CD4-positive, alpha-beta T cell treated with Interleukin-10 for 1 hour (primary cell): ENCODE measurements at regions not wholly inside any gene's neighbourhood (a gene's known extent, or its start where the extent isn't known, plus 50 kb on each side); places are given as distances from the start of the nearest gene placed in this dataset.

Experiments used
- DNase-seq: peaks from one replicate; pipeline ENCODE4 v3.0.0-alpha.2; 2020

DNA sequence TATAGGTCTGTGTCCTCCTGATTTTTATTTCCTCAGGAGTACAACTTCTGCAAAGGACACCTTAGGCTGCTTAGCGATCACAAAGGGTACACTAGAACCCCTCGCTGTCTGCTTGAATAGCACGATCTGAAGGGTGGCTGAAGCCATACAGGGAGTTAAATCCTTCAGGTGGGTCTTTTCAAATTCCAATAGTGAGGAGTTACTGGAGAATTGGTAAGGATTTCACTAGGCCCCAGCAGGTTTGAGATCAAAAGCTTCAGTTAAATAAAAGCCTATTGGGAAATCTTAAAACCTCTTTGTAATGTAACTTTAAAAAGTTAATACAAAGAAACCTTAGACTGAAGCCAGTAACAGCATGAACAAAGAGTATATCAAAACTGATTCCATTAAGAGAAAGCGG, 613.1 kb downstream of the ZEB2 start:
- DNase-seq = no peak

DNA sequence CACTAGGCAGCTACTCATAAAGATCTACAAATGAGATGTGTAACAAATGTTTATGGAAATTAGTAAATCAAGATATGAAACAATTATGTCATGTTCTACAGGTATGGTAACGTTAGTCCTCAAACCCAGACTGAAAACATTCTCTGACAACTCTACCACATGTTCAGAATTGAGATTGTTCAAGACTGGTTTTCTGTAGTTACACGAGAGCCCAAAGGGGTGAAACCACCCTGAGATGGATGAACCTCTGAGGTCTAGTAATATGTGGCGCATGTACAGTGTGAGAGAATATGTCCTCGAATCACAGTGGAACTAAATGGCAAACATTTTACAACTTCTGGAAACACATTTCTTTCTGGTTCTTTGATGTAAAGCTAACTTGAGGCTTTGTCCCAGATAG, 614.3 kb downstream of the ZEB2 start:
- DNase-seq = no peak

DNA sequence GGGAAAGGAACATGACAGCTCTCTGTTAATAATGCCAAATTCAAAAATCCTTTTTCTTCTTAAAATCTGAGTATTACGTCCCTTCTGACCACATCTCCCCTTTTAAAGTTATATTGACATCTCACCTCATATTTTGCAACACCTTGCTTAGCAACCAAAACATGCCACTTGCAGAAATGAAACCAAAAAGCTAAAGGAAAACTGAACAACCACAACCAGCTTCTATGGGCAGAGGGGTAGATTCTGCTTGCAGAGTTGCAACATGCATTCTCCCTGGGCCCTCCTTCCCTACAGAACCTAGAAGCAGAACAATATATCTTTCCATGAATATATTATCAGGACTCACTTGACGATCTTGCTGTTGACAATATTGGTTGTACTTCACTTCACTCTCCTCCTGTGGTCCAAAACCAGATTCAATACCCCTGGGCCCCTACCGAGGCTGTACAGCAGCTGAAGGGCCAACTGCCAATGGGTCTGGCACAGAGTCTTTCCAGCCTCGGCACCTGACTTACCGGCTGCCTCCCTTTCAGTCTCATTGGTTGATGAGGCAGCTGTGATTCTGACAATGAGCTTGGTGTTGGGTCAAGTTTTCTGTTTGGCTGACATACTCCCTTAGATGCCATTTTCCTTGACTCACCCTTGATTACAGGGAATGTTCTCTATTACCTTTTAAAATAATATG, 616.6 kb downstream of the ZEB2 start:
- DNase-seq = peak; percentile 1

DNA sequence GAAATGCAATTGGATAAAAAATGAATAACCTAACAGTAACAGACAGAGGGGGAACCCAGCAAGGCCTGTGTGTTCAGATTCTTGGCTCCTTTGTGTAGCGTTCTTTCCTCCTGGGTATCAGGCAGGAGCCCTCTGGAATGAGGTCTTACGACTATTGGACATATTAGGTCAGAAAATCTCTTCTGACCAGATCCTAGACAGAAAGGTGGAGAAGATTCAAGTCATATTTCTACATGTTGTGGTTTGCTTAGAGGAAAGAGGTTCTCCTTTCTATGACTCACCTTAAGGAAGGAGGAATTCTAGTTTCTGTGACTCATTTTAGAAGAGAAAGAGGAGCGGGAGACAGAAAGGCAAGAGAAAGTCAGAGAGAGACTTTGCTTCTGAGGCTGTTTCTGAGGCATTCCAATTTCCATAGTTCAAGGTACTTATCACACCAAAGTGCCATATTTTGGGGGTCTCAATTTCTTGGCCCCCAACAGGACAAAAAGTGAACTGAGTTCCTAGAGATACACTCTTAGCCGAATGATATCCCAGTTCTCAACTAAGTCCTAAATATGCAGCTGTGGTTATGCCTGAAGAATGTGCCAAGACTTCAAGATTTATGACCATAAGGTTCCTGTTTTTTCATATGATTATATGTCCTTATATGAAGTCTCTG, 618.6 kb downstream of the ZEB2 start:
- no peak for DNase-seq

DNA sequence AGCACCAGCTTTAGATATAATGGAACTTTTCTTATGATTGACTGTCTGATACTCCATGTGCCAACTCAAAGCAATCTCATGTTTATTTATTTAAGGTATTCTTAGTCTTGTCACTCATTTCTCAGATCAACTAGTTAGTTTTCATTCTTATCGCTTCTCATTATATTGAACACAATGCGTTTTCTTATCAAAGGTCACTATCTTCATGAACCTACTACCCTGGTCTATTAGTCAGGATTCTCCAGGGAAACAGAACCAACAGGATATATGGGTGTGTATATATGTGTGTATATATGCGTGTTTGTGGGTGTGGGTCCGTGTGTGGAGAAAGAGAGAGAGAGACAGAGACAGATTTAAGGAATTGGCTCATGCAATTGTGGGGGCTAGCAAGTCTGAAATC, 619.9 kb downstream of the ZEB2 start:
- no peak for DNase-seq

DNA sequence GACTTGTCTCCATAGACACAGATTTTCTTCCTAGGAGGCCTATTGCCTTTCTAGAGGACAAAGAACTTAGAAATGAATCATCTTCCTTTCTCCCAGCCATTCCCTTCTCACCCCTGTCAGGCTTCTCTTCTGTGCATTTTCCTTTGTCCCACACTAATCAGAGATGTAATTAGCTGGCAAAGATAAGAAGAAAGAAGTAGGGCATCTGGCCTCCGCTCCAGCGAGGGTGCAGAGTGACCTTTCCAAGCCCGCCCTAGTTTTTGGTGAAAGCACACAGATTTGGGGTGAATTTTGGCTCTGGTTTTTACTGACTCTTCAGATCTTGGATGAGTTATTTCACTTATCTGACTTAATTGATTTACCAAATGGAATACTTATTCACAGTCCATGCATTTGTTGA, 626.5 kb downstream of the ZEB2 start:
- no peak for DNase-seq

DNA sequence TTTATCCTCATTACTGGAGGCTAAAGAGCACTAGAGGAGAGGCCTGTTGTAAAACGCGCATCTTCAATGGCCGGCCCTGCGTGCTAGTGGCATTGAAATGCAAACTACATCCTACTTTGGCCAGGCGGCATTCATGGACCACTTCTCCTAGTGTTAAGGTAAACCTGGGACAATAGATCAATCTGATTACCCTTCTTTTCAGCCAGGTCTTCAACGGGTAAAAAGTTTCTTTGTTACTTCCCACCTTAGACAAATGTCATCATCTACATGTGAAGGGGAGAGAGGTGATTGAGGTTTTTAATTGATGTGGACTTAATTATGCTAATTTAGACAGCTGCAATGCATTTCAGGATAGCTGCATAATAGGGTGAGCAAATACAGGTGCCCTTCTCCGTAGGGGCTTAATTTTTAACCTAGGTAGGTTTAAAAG, 628.0 kb downstream of the ZEB2 start:
- DNase-seq = no peak

DNA sequence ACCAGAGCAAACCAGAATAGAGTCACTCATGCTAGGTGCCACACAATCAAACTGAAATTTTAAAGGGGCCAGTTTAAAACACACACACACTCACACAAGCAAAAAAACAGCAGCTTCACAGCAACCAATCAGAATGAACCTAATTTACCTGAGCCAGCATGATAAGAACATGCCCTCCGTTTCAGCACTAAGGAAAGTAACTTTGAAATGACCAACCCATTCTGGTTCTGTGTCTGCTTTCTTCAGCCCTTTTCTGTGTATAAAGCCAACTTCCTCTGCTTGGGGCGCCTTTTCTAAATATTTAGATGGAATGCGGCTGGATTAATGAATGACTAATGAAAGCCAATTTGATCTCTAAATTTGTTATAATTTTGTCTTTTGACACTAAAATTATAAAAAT, 629.1 kb downstream of the ZEB2 start:
- DNase-seq = no peak

DNA sequence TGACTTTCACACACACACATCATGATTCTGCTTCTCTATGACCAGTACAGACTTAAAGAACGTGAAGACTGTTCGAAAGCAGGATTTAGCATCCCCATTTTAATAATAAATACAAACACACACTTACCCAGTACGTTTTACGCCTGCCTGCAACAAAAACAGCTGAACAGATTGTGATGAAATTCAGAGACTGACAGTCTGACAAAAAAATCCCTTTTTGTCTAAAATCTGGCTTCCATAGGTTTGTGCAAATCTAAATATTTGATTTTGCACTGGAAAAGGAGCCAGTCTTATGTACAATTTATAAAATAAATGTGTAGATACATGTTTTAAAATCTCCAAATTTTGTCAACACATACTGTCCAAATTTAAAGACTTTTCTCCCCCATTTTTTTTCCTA, 630.7 kb downstream of the ZEB2 start:
- no peak for DNase-seq

DNA sequence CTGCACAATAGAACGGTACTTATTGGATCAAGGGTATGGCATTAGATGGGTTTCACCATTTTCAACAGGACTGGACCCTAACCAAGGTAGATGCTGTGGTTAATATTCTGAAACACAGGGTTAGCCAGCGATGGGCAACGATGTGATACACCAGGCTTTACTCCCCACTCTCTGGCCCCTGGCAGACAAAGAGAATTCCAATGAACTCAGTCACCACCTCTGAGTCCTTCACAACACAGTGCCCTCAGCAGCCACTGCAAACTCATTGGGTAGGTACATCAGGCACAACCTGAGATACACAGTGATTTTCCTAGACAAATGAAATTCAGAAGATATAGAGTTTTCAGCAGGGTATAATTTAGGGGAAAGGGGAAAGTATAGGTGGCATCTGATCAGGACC, 634.5 kb downstream of the ZEB2 start:
- DNase-seq = no peak

DNA sequence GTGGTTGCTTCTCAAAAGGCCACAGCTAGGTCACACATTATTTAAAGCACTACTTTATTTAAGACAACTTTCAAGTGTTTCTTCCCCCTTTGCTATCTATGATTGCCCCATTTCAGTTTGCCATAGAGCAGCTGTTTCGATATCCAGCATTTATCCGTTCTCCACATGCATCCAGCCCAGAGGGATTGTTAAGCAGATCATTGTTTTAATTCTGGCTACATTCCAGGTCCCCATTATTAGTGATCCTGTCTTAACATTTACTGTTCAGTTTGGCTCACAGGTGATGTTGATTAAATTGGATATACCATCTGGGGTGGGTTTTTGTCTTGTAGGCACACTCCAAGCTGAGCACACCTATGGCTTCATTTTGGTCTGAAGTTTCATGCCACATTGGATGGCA, 638.7 kb downstream of the ZEB2 start:
- DNase-seq = no peak

DNA sequence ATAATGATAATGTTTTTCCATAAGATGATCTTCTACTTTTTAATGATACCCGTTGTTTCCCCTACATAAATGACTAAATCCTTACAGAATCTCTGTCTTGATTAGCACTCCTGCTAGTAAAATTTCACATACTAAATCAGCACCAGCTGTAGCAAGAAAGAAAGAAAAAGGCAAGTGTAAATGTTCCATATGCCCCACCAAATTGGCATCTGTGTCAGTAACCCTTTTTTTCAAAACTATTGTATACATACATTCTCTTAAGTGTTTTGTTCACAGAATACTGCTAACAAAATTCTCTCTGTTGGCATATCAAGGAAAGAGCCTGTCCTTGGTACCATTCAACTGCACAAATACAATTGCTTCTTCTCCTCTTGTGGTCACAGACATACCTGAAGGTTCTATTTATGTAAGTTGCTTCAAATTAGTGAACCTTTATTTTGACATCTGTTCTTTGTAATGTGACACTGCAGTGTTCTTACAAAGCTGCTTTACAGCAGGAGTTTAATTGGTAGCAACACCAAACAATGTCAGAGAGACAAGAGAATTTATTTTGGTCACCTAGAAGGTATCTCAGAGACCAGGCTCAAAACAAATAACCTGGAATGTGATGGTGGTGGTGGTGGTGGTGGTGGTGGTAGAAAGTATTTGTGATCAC, 641.9 kb downstream of the ZEB2 start:
- no peak for DNase-seq

DNA sequence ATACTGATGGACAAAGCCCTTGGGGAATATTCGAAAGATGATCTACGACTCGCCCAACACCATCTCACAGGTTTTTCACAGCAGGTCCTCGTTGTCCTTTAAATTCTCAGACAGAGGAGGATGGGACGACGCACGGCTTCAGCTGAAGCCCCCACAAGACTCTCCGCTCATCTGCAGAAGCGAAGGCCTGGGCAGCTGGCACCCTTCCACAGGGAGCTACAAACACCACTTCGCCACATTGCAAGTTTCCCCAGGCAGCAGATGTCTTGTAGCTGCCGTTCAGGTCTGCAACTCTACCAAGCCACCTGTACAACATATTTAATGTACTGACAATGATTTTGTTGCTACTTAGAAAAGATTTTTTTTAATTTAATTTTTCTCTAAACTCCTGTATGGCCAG, 642.9 kb downstream of the ZEB2 start:
- no peak for DNase-seq

DNA sequence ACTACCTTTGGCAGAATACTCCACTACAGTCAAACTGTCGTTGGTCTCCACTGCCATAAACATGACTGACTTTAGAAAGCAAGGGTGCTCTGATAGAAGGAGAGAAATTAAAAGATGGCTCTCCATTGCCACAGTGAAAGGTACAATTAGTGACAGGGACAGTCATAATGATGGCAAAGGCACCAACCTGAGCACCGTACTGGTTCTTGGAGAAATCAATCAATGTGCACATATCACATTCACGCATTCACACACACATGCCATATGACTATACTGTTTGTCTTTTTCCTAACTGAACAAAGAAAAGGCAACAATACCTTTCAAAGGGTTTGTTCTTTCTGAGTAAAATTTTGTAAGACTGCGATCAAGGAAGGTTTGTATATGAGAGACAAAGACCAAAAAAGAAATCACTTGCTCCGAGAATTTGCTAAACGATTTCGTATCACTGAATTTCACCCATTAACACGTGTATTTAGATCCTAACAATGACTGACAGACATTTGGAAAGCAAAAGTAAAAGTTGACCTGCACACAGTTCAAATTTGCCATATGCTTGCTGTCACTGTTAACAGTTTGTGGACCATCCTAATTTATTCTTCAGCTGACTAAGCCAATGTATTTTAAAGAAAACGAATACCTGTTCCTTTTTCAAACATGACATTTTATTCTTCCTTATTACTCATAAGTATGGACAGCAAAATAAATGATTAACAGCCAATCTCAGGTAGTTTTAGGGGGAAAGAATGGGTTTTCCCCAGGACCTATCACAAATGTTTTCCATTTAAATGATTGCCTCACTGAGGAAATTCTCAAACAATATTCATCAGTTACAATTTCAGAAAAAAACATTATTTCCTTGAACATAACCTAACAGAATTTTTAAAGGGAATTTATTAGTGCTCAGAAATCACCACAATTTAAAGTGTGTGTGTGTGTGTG, 644.4 kb downstream of the ZEB2 start:
- DNase-seq = no peak

DNA sequence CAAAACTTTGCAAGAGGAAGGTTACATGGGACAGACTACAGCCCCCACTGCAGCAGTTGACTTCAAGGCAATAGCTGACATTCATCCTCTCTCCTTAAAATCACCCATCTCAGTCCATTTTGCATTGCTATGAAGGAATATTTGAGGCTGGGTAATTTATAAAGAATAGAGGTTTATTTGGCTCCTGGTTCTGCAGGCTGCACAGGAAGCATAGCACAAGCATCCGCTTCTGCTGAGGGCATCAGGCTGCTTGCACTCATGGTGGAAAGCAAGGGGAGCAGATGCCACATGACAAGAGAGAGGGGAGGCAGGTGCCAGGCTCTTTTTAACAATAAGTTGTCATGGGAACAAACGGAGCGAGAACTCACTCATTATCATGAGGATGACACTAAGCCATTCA, 646.0 kb downstream of the ZEB2 start:
- no peak for DNase-seq

DNA sequence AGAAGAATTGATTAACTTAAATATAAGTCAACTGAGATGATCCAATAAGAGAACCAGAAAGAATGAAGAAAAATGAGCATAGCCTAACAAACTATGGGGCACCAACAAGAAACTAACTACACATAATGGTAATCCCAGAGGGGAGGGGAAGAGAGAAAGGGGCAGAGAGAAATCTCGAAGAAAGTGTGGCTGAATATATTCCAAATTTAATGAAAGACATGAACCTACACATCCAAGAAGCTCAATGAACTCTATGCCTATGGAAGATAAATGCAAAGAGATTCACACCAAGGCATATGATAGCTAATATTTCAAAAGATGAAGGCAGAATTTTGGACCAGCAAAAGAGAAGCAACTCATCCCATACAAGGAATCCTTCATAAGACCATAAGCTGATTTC, 649.2 kb downstream of the ZEB2 start:
- no peak for DNase-seq

DNA sequence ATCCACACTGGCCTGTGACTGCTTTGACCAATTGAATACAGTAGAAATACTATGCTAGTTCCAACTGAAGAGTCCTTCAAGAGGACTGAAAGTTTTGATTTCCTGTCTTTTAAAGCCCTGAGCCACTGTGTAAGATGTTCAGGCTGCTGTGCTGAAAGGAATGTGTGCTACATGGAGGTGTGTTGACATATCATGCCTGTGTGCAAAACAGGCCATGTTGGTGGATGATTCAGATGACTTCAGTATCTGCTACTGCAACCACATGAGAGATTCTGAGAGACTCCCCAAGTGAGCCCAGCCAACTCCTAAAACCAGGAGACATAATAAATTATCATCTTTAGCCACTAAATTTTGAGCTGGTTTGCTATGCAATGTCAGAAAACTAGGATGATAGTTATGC, 662.9 kb downstream of the ZEB2 start:
- DNase-seq = no peak

DNA sequence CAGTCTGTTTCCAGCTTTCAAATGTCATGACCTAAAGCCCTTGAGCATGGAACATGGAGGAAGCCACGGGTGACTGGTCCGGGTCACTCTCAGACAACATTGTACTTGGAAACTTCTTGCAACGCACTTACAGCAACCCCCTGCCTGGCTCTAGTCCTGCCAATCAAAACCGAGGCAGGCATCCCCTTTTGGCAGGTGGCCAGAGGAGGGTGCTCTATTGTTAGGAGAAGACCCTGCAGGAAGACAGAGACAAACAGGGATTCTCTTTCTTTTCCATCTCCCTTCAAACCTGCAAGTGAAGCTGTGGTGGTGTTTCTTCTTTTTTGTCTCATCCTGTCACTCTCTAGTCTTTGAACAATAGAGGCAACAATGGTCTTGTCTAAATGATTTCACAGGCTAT, 667.2 kb downstream of the ZEB2 start:
- DNase-seq = no peak

DNA sequence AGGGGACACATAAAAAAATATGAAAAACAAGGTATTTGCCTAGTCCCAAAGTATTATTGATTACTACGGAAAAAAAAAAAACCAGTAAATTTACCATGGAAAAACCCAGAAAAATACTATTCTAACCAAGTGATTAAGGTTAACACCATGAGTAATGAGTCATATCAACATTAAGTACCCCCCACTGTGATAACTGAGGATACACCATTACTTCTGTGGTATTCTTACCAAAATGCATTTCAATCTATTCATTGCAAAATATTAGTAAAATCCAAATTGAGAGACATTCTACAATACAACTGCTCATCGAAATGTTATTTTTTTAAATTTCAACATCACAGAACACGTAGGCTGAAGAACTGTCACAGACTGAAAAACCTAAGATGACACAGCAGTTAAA, 669.8 kb downstream of the ZEB2 start:
- no peak for DNase-seq

DNA sequence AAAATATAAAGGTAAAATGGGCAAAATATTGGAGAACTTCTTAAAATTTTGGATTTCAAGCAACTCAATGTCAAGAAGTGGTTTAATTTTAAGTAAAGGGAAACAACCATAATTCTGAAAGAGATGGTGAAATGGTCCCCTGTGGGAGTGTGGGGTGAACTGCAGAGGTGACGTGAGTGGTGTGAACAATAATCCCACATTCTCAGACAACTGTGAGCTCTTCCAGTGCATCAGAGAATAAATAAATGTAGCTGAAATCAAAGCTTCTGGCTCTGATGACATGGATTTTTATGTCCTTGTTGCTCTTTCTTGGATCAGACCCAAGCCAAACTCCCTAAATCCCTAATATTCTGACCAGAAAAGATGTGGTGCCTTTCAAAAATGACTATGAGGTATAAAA, 672.7 kb downstream of the ZEB2 start:
- no peak for DNase-seq

DNA sequence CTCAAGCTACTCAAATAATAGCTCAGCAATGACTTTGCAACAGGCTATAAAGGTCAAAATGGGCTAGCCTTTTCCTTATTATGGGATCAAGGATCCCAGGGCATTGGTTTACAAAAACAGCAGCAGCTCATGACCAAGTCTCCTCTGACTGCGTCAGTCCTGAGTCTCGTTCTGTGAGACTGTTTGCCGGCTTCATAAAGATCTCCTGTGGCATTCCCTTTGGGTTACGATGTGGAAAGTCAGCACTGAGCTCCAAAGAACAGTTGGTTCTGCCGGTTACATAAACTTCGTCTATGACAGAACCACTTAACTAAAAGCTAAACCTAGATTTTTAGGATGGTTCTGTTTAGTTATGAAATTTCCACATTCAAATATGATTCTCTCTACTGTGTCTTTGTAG, 674.9 kb downstream of the ZEB2 start:
- DNase-seq = no peak

DNA sequence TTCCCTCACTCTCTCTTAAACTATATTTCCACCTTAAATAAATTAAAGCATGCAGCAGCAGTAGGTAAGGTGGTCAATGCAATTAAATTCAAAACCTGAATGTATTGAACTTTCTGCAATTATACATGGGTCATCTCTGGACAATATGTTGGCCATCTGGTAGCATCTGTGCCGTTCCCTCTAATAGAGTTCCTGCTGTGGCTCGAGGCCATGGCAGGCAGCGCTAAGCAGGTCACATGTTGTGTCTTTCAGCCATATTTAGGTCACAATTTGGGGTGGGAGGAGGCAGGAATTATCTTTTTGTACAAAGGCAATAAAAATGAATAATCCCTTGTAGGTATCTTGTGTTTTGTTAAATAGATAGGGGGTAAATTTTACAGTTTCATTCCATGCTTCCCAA, 676.2 kb downstream of the ZEB2 start:
- no peak for DNase-seq

DNA sequence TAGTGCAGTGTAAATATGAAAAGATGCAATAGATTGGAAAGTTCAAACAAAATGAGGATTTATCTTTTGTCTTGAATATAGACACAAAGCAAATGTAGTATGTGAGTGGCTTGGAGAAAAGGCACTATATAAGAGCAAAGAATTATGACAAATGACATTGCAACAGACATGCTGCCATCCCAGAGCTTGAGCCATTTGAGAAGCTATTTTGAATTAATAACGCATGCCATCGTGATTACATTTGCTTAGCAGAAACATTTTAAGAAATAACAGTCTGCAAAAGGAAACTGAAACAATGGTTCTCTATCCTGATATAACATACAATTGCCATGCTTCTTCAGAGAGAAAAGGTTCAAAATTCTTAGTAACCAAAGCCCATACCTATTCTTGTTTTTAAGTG, 677.1 kb downstream of the ZEB2 start:
- no peak for DNase-seq

DNA sequence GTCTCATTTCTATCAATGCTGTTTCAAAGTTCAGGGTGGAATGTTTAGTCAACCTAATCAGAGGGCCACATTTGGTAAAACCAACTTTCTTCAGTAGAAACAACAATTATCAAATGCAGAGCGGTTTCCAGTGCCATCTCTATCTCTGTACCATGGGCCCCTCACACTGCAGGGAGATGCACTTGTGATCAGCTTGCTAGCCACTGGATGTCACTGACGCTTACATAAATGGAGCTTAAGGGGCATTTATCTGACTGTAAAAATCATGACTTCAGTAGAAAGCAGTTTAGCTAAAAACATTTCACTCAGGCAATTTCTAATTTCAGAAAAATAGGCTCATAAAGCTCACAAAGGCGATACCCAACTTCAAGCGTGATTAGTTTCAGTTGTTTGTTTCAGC, 678.0 kb downstream of the ZEB2 start:
- DNase-seq = no peak
